HG02798 (cell line): ENCODE measurements at regions not wholly inside any gene's neighbourhood (a gene's known extent, or its start where the extent isn't known, plus 50 kb on each side); places are given as distances from the start of the nearest gene placed in this dataset.
"Not testable (repeated sequence)": the region's sequence is repeated elsewhere in the genome, so short reads cannot be mapped to it uniquely, and the experiment has no call there.

Experiments used
- ATAC-seq: cut with Tn5 transposase; IDR thresholded peaks from one replicate; pipeline ENCODE4 v1.9.1; 2021; ENCODE audit warnings: mild to moderate bottlenecking; ENCODE audit not compliant: unreplicated experiment, poor library complexity

DNA sequence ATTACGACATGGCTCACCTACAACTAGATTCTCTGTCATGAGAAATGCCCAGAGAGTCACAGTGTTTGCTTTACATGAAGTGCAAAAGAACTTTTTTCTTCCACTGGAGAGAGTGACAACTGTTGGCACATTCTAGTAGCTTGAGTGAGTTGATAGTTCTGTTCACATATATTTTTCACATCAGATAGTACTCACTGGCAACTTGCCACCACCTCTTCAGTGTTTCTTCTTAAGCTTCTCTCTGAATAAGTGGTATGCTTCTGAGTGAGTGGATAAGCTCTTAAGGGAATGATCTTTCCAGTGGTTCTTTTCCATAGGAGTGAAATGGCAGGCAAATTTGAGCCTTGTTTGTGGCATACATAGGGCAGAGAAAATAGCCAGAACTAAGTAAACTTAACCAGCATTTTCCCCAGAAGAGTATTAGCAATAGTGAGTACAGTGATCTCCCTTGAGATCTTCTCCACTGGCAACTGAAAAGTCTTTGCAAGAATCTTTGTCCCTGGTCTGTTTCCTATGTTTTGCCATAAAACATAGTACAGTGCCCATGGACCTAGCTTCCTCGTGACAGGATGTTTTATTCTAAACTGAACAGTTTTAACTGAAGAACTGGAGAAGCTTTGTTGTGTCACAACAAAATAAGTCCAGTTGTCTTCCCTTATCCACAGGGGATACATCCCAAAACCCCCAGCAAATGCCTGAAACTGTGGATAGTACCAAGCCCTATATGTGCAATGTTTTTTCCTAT is 125.4 kb upstream of the CDK13 start:
- ATAC-seq: no peak

DNA sequence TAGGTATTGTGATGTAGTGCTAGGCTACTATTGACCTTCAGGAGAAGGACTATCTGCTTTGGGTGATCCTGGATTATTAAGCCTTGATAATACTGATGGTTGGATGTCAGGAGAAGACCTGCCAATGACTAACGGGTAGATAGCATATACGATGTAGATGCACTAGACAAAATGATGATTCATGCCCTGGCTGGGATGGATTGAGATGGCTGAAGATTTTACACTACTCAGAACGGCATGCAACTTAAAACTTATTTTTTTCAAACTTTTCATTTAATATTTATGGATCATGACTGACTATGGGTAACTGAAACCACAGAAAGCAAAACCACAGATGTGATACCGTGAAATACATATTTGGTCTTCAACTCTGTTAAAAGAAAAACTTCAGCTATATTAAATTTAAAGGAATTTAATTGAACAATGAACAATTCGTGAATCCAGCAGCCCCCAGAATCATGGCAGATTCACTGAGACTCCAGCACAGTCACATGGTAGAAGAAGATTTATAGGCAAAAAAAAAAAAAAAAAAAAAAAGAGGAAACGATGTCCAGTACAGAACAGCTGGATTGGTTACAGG is 124.6 kb upstream of the CDK13 start:
- no peak for ATAC-seq

DNA sequence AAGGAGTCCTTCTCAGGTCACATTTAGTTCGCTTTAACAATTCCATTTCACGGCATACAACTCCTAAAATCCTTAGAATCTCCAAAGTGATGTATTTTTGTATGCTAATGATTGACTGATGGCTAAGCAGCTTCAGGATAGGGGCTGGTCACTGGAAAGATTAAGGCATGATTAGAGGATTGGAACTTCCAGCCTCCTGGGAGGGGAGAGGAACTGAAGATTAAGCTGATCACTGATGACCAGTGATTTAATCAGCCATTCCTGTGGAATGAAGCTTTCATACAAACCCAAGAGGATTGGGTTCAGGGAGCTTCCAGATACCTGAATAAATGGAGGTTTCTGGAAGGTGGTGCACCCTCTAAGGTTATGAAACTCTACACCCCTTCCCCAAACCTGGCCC is 123.9 kb upstream of the CDK13 start:
- ATAC-seq: no peak

DNA sequence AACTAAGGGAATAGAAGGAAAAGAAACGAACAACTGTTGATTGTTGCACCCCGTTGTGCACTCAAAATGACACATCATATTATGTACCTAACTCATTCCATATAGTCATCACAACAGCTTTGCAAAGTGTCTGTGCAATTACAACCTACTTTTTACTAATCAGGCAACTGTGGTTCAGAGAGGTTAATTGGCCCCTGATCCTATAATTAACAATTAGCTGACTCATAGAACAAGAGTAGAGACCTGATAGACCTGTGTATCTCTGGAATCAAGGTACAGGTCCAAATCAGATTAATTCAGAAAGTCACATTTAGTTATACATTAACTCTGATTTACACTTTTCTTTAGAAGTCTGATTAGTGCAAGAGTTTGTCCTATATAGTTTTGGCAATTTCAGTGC is 122.5 kb upstream of the CDK13 start:
- no peak for ATAC-seq

DNA sequence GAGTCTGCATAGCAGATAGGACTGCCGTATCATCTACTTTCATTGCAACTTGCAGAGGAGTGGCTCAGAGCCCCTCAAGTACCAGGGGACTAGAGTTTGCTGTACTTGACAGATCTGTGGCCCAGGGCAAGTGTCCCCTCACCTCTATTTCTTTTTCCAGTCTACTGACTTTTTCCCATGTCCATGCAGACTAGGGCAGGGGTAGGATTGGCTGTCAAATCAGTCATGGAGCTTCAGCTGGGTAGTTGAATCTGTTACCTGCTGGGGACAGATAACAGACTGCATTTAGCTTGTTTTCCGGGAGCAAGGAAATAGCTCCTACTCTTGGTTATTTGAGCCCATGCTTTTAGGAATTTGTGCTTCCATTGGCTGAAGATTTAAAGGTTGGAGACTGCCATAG is 121.0 kb upstream of the CDK13 start:
- ATAC-seq: no peak

DNA sequence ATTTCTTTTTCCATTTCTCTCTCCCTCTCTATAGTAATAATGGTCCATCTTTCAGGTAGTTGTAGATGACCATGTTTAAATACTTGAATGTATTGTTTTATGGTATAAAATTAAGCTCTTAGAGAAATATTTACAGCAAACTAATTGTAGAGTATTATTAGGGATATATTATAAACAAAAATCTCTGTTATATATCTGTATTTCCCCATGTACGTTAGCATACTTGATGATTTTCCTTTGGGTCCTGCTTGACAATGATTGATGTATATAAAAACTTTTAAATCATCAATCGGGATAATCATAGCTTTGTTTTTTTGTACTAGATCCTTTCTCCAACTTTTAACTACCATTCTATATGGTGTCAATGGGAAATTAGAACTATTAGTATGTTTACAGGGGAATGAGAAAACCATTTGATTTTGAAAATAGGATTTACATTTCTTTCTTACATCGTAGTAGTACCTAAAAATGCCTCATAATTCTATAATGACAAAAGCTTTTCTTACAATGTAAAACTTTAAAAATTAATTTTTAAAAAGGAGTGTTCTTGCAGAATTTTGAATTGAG is 117.5 kb upstream of the CDK13 start:
- ATAC-seq: no peak

DNA sequence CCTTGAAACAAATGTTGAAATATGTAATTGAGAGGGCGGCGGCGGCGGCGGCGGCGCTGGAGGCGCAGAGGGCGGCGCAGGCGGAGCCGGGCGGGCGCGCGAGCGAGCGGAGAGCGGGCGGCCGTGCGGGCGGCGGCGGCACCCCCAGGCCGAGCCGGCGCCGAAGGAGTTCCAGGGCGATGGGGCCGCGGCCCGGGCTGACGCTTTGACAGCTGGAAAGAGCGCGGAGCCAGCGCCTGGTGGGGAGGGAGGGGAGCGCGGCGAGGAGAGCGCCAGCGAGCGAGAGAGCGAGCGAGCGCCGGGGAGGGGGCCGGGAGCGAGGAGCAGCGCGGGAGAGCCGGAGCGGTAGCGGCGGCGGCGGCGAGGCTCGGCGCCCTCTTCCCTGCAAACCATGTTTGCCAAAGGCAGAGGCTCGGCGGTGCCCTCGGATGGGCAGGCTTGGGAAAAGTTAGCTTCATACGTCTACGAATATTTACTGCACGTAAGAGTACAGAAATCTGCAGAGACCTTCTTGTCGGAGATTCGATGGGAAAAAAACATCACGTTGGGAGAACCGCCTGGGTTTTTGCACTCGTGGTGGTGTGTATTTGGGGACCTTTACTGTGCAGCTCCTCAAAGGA is 116.8 kb upstream of the CDK13 start:
- ATAC-seq: peak; percentile 57

DNA sequence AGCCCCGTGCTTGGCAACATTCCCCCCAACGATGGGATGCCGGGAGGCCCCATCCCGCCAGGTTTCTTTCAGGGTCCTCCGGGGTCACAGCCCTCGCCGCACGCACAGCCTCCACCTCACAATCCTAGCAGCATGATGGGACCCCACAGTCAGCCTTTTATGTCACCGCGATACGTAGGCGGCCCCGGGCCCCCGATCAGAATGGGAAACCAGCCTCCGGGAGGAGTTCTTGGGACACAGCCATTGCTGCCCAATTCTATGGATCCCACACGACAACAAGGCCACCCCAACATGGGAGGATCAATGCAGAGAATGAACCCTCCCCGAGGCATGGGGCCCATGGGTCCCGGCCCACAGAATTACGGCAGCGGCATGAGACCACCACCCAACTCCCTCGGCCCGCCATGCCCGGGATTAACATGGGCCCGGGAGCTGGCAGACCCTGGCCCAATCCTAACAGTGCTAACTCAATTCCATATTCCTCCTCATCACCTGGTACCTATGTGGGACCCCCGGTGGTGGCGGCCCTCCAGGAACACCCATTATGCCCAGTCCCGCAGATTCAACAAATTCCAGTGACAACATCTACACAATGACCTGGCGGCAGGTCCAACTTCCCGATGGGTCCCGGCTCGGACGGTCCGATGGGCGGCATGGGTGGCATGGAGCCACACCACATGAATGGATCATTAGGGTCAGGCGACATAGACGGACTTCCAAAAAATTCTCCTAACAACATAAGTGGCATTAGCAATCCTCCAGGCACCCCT is 116.0 kb upstream of the CDK13 start:
- not testable (repeated sequence) for ATAC-seq

DNA sequence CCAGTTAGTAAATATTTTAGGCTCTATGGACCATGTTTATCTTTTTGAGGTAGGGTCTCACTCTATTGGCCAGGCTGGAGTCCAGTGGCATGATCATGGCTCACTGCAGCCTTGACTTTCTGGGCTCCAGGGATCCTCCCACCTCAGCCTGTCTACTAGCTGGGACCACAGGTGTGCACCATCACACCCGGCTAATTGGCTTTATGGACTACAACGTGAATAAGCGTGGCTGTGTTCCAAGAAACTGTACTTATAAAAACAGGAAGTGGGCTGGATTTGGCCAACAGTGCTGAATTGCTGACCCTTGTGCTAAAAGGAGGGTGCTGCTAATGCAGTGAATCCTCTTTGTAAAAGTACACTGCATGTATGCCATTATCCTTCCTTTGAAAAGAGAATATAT is 111.7 kb upstream of the CDK13 start:
- ATAC-seq: no peak

DNA sequence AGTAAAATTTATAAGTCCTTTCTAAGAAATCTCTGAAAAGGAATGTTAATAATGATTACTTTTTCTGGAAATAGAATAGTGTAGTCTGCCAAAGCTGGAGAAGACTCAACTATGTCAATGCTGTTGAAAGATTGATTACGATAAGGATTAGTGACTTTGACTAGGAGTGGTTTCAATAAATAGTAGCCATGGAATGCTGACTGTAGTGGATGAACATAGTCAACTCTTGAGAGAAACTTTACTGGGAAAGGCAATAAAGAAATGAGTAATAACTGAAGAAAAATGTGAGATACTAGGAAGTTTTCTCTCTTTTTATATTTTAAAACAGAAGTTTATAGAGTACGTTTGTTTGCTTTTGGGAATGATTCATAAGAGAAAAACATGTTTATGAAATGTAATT is 105.0 kb upstream of the CDK13 start:
- no peak for ATAC-seq

DNA sequence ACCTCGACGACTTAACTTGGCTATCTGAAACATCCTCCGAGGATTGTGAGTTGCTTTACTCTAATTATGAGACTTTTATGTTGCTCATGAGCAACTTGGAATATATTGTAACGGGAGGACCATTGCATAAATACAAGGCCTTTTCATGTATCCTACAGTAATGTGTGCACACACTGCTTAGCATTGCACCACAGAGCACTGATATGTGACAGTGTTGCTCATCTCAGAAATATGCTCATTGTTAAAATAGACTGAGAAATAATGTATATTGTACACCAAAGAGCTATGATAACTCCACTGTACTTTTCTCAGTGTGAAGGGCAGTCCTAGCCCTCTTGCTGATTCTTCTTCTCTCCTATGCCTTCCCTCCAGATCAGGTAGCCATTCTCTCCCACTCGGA is 102.8 kb upstream of the CDK13 start:
- no peak for ATAC-seq

DNA sequence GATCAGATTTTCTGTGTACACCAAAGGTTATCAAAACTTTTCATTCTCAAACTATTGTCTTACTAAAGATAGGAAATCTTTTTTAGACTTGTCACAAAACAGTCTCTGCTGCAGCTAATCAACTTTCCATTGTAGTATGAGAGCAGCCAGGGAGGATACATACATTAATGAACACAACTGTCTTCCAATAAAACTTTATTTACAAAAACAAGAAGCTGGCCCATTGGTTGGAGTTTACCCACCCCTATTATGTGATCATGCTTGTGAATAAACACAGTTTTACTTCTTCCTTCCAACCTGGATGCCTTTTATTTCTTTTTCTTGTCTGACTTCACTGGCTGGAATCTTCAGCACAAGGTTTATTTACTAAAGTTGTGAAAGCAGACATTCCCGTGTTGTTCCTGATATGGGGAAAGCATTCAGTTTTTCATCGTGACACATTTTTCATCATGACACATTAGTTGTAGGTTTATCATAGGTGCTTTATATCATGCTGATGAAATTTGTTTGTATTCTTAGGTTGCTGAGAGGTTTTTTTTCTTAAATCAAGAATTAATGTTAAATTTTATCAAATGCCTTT is 98.5 kb upstream of the CDK13 start:
- no peak for ATAC-seq

DNA sequence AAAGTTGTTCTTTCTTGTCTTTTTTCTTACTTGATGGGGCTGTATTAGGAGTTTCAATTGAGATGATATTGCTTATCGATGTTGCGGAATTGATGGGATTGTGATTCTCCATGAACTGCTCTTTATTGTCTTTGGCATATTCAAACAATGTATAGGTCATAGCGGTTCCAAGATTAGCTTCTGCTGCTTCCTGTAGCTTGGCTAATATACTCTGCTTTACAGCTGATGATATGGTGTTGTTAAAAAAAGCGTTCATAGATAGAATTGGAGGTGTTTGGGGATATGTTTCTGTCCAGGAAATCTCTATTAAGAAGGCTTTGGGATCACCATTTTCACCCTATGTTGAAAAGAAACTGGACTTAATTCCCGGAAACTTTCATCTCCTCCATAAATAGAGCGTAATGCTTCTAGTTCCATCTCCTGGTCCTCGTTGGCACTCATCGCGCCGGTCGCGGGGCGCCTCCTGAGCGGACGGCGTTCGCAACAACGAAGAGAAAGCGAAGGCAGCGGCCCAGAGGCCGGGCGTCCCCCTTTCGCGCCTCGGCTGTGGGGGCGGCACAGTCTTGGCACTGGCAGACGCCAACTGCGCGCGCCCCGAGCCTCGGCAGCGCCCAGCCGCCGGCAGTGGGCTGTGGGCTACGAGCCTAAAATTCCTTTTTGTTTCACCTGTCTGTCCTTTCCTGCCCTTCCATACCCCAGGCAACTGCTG is 95.3 kb upstream of the CDK13 start:
- ATAC-seq: peak; percentile 88

DNA sequence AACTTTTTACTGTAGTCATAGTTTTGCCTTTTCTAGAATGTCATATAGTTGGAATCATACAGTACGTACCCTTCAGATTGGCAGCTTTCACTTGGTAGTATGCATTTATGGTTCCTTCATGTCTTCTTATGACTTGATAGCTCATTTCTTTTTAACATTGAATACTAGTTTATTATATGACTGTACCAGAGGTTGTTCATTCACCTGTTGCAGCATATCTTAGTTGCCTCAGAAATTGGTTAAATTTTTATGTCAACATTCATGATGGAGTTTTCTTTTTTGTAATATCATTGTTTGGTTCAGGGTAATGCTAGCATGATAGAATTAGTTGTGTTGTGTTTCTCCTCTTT is 94.8 kb upstream of the CDK13 start:
- ATAC-seq: no peak

DNA sequence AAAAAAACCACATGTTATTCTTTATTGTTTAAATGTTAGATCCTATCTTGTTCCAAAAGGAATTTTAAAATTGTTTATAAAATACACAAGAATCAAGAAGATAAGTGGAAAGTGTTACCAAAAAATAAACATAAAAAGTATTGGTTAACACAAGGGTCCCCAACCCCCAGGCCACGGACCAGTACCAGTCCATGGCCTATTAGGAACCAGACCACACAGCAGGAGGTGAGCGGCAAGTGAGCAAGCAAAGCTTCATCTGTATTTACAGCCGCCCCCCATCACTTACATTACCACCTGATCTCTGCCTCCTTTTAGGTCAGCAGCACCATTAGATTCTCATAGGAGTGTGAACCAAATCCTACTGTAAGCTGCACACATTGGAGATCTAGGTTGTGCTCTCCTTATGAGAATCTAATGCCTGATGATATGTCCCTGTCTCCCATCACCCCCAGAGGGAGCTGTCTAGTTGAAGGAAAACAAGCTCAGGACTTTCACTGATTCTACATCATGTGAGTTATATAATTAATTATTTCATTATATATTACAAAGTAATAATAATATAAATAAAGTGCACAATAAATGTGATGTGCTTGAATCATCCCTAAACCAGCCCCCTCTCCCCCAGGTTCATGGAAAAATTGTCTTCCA is 86.3 kb upstream of the CDK13 start:
- ATAC-seq: not testable (repeated sequence)

DNA sequence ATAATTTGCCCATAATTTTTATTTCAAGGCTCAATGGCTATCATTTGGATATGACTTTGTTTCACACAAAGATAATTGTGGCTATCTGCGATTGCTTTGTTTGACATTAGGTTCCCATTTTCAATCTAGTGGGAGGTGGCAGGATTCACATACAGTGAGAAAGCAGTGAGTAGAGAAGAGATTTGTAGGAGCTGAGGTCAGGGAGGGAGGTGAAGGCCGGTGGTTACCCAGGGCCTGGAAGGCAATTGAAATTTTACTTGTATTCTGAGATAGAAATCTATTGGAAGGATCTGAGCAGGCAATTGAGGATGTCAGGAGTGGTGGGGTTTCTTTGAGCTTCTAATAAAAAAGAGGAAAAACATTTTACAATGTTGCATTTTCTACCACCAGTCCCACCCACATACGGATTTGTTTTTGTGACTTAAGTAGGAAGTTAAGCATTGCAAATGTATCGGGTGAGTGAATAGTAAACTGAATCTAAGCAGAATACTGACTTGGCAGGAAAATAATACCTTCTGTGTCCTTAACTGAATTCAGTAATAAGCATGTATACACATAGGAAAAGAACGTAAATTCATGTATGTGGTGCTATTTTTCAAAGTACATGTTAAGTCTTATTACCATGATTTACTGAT is 80.1 kb upstream of the CDK13 start:
- ATAC-seq: not testable (repeated sequence)

DNA sequence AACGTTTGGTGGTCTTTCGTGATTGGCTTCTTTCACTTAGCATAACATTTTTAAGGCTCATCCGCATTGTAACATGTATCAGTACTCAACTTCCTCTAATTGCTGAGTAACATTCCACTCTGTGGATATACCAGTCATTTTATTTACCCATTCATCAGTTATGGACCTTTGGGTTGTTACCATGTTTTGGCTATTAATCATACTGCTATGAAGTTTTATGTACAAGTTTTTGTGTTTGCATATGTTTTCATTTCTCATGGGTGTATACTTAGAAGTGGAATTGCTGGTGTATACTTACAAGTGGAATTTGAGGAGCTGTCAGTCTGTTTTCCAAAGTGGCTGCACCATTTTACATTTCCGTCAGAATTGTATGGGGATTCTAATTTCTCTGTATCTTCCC is 78.4 kb upstream of the CDK13 start:
- not testable (repeated sequence) for ATAC-seq

DNA sequence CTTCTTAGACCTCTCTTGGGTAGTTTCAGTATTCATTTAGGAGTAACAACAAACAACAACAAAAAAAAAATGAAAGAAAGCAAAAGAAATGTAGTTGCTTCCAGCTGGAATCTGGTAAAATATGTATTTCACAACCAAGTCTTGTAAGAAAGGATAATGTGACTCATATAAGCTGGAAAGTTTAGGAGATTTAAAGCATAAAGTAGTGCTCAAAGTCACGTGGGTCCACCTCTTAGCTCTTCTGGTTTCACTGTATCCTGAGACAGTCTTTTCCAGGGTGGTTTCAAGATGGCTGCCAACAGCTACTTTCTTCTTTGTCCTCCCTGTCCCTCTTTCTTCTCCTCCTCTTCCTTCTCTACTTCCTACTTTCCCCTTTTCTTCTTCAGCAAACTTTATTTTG is 69.5 kb upstream of the CDK13 start:
- ATAC-seq: no peak
